ENCODE measurements at regions not wholly inside any gene's neighbourhood (a gene's known extent, or its start where the extent isn't known, plus 50 kb on each side); places are given as distances from the start of the nearest gene placed in this dataset.

DNA sequence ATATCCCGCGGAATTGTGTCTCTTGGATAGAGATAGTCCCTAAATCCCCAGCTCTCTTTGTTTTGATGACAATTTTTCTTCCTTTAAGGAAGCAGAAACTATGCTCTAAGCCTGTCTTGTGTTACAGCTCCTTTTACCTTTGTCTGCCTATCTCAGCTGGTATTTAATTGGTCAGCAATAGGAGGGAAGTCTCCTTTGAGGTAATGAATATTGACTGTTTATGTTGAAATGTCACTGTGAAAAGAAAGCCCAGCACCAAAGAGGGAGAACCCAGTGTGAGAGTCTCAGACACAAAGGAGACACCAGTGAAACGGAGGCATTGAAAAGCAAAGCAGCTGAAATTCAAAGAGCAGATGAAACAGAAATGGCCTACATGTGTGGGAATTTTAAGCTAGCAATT lies 372.6 kb downstream of the NR2F2 start:
- TF ChIP-seq SIN3A (IDR thresholded peaks at IDR 0.05; ENCODE audit: borderline replicate concordance, insufficient read depth, low read length) (no peak), POLR2AphosphoS5 (IDR thresholded peaks at IDR 0.05; ENCODE audit: low read depth, low read length) (no peak), TAF1 (IDR thresholded peaks at IDR 0.05; ENCODE audit: borderline replicate concordance, insufficient read depth, low read length) (no peak), FOXP2 (optimal IDR thresholded peaks at IDR 0.05; ENCODE audit: borderline replicate concordance, extremely low read depth, extremely low read length, insufficient read depth) (no peak)
- TF ChIP-seq, protein P1, sequence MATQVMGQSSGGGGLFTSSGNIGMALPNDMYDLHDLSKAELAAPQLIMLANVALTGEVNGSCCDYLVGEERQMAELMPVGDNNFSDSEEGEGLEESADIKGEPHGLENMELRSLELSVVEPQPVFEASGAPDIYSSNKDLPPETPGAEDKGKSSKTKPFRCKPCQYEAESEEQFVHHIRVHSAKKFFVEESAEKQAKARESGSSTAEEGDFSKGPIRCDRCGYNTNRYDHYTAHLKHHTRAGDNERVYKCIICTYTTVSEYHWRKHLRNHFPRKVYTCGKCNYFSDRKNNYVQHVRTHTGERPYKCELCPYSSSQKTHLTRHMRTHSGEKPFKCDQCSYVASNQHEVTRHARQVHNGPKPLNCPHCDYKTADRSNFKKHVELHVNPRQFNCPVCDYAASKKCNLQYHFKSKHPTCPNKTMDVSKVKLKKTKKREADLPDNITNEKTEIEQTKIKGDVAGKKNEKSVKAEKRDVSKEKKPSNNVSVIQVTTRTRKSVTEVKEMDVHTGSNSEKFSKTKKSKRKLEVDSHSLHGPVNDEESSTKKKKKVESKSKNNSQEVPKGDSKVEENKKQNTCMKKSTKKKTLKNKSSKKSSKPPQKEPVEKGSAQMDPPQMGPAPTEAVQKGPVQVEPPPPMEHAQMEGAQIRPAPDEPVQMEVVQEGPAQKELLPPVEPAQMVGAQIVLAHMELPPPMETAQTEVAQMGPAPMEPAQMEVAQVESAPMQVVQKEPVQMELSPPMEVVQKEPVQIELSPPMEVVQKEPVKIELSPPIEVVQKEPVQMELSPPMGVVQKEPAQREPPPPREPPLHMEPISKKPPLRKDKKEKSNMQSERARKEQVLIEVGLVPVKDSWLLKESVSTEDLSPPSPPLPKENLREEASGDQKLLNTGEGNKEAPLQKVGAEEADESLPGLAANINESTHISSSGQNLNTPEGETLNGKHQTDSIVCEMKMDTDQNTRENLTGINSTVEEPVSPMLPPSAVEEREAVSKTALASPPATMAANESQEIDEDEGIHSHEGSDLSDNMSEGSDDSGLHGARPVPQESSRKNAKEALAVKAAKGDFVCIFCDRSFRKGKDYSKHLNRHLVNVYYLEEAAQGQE (IDR thresholded peaks at IDR 0.05; ENCODE audit: insufficient read depth in 1 of 2, low read depth in 2 of 2, low read length in 2 of 2) = no peak

DNA sequence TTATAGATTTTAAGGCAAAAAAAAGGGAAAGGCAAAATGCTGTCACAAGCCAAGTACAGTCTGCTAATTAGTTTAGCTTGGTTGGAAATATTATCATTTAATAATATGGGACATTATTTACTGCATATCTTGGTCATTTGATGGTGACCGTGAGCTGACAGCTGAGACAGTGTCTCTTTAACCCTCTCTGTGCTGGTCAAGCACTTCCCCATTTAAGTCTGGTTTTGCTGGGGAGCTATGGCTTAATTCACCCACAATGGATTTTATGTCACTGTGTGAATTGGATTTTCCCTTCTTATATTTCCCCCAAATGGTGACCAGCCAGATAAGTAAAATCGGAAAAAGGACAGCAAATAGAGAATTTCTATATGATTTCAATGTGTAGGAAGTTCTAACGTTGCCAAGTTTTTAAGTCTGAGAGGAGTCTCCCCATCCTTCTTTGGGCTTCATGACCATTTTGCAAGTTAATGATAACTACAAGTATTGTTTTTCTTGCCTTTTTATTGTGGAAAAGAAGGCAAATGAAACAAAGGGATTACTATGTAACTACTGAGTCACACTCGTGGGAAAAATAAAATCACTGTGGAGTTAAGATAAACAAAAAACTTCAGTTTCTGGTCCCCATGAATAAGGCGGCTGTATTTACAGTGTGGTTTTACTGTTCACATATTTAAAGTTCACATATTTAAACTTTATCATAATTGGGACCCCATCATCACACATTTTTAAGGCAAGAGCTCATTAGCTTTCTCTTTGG lies 373.5 kb downstream of the NR2F2 start:
- TF ChIP-seq TAF1 (IDR thresholded peaks at IDR 0.05; ENCODE audit: borderline replicate concordance, insufficient read depth, low read length) (no peak), SIN3A (IDR thresholded peaks at IDR 0.05; ENCODE audit: borderline replicate concordance, insufficient read depth, low read length) (no peak), POLR2AphosphoS5 (IDR thresholded peaks at IDR 0.05; ENCODE audit: low read depth, low read length) (no peak), FOXP2 (optimal IDR thresholded peaks at IDR 0.05; ENCODE audit: borderline replicate concordance, extremely low read depth, extremely low read length, insufficient read depth) (no peak)
- TF ChIP-seq, protein P1 (IDR thresholded peaks at IDR 0.05; ENCODE audit: insufficient read depth in 1 of 2, low read depth in 2 of 2, low read length in 2 of 2) = no peak

DNA sequence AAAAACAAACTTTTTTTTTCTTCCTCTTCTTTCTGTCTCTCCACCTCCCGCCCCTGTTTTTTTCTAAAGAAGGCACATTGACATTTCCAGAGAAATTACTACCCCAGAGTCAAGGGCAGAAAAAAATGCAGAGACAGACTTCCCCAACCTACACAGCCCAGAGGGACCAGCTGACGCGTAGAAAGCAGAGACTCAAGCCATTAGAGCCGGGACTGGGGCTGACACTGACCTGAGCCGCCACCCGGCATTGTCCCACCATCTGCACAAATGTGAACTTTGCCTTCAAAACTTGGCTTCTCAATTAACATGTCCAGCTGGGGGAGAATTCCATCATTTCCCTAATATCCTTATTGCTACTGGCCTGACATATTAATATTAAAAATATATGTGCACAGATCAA lies 385.6 kb downstream of the NR2F2 start:
- TF ChIP-seq, protein P1 (IDR thresholded peaks at IDR 0.05; ENCODE audit: insufficient read depth in 1 of 2, low read depth in 2 of 2, low read length in 2 of 2) = no peak
- TF ChIP-seq SIN3A (IDR thresholded peaks at IDR 0.05; ENCODE audit: borderline replicate concordance, insufficient read depth, low read length) (no peak), POLR2AphosphoS5 (IDR thresholded peaks at IDR 0.05; ENCODE audit: low read depth, low read length) (no peak), TAF1 (IDR thresholded peaks at IDR 0.05; ENCODE audit: borderline replicate concordance, insufficient read depth, low read length) (no peak), FOXP2 (optimal IDR thresholded peaks at IDR 0.05; ENCODE audit: borderline replicate concordance, extremely low read depth, extremely low read length, insufficient read depth) (no peak)

DNA sequence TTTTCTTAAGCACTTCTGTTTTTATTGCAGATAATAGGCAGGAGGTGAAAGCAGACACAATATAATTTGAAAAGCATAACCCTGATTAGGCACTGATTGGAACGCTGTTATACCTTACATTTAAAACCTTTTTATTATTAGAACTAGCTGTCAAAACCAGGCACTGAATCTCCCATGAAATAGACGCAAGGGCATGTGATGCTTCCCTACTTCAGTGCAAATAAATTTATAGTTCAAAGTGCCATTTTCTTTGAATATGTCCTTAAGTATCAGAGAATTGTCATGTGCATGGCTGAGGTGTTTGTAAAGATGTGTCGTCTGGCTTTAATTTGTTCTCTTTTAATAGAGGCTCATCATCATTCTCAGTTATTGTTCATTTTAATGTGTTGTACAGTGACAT lies 386.0 kb downstream of the NR2F2 start:
- TF ChIP-seq TAF1 (IDR thresholded peaks at IDR 0.05; ENCODE audit: borderline replicate concordance, insufficient read depth, low read length) = no peak

DNA sequence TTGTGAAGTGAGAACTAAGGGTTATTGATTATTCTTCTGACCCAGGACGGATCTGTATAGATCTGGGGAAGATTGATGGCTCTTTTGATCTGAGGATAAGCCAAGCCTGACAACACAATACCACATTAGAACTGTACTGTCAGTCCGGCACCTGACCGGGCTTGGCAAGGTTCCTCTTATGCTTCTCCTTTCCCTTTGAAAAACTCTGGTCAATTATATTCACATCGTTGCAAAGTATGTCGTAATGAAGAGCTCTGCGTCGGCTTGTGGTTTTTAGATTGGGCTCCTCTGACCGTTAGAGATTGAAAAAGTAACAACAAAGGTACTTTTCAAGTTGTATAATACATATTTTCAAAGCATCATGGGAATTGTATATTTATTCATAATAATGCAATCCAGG lies 389.8 kb downstream of the NR2F2 start:
- TF ChIP-seq POLR2AphosphoS5 (IDR thresholded peaks at IDR 0.05; ENCODE audit: low read depth, low read length) (no peak), SIN3A (IDR thresholded peaks at IDR 0.05; ENCODE audit: borderline replicate concordance, insufficient read depth, low read length) (no peak), TAF1 (IDR thresholded peaks at IDR 0.05; ENCODE audit: borderline replicate concordance, insufficient read depth, low read length) (no peak), FOXP2 (optimal IDR thresholded peaks at IDR 0.05; ENCODE audit: borderline replicate concordance, extremely low read depth, extremely low read length, insufficient read depth) (no peak)
- TF ChIP-seq, protein P1 (IDR thresholded peaks at IDR 0.05; ENCODE audit: insufficient read depth in 1 of 2, low read depth in 2 of 2, low read length in 2 of 2) = no peak

Measured in PFSK-1 (cell line).